A673 (cell line): ENCODE measurements at regions not wholly inside any gene's neighbourhood (a gene's known extent, or its start where the extent isn't known, plus 50 kb on each side); places are given as distances from the start of the nearest gene placed in this dataset.

Experiments
- CTCF ChIP-seq: fragments of 300-800, 200-600 bp; sonication (generic); conservative IDR thresholded peaks from 2 replicates; pipeline ENCODE4 v1.5.1; 2017; ENCODE audit warnings: low read depth, mild to moderate bottlenecking, antibody characterized with exemption, low read length, moderate library complexity, mixed read lengths
- EZH2 ChIP-seq: fragments of 200-600 bp; sonication (generic); IDR thresholded peaks from 2 replicates; pipeline ENCODE4 v1.6.1; 2017; ENCODE audit warnings: borderline replicate concordance, low read depth, mild to moderate bottlenecking, mixed read lengths, antibody characterized with exemption, low read length; ENCODE audit not compliant: poor library complexity, severe bottlenecking

GRCh38 chr2:2613279-2614199 lies 282.5 kb upstream of the MYT1L start:
- TF ChIP-seq CTCF (no peak), EZH2 (no peak)
